Endothelial cell of umbilical vein (primary cell): ENCODE measurements at regions not wholly inside any gene's neighbourhood (a gene's known extent, or its start where the extent isn't known, plus 50 kb on each side); places are given as distances from the start of the nearest gene placed in this dataset.

Source experiments
- BruUV-seq: library from RNA; stranded (reverse); fragments of 400-500 nt; replicated peaks from 2 replicates; lab custom pipeline; 2021; lab: Mats Ljungman, UMichigan
- CTCF ChIA-PET: fragments of 300-600, 350-600 bp; sonication (Branson Sonifier 250); formaldehyde crosslinking; loops from one replicate; lab custom pipeline; 2021; ENCODE audit warnings: antibody characterized with exemption, inconsistent platforms; lab: Charles Lee
- POLR2A ChIA-PET: fragments of 300-600, 350-600 bp; sonication (Branson Sonifier 250); formaldehyde crosslinking; loops from one replicate; lab custom pipeline; 2021; ENCODE audit warnings: antibody characterized with exemption, inconsistent platforms; lab: Charles Lee
- DNase-seq: peaks from one replicate; pipeline ENCODE4 v3.0.0-alpha.2; 2011; ENCODE audit warnings: low read depth, low spot score
- FAIRE-seq: peaks from 2 replicates; lab custom pipeline; 2011; peaks lifted over from hg19 to GRCh38; lab: Jason Lieb, UNC
- H2AFZ ChIP-seq: 2 replicates; pipeline ENCODE4 v1.6.0; 2012; ENCODE audit warnings: low read depth, low read length, control low read depth, inconsistent platforms
- H3K27ac ChIP-seq: 2 replicates; pipeline ENCODE4 v1.5.1; 2011; ENCODE audit warnings: low read depth, mild to moderate bottlenecking, control low read depth, low read length, moderate library complexity; ENCODE audit not compliant: insufficient read depth
- H3K27me3 ChIP-seq, 2 experiments: 2 replicates each; pipeline versions ENCODE4 v1.6.0 to v1.6.1; 2011; ENCODE audit warnings: low read length in 2 of 2, mixed read lengths in 1 of 2; ENCODE audit not compliant: control insufficient read depth in 2 of 2, insufficient read depth in 2 of 2
- H3K36me3 ChIP-seq, 2 experiments: 2 replicates in 1 of 2; 3 replicates in 1 of 2; pipeline ENCODE4 v1.5.1; 2011; ENCODE audit warnings: low read length in 2 of 2, mild to moderate bottlenecking in 1 of 2, moderate library complexity in 1 of 2; ENCODE audit not compliant: control insufficient read depth in 2 of 2, insufficient read depth in 2 of 2; ENCODE audit errors: extremely low read depth in 1 of 2
- H3K4me1 ChIP-seq: 3 replicates; pipeline ENCODE4 v1.5.1; 2011; ENCODE audit warnings: mild to moderate bottlenecking, low read length; ENCODE audit not compliant: control insufficient read depth, insufficient read depth; ENCODE audit errors: extremely low read depth
- H3K4me2 ChIP-seq: 2 replicates; pipeline ENCODE4 v1.6.1; 2011; ENCODE audit warnings: low read length, control low read depth, mixed read lengths; ENCODE audit not compliant: insufficient read depth
- H3K4me3 ChIP-seq, 3 experiments: fragments of 200-600 bp in 1 of 3; sonication (generic), shearing (Covaris generic) in 1 of 3; replicated peaks in 1 of 3; 2 replicates each; pipeline ENCODE4 v1.5.1; 2011 to 2016; ENCODE audit warnings: control low read depth in 3 of 3, low read length in 3 of 3, mild to moderate bottlenecking in 2 of 3, inconsistent platforms in 1 of 3, low read depth in 1 of 3, moderate library complexity in 1 of 3; ENCODE audit not compliant: insufficient read depth in 1 of 3
- H3K79me2 ChIP-seq: 2 replicates; pipeline ENCODE4 v1.6.0; 2012; ENCODE audit warnings: low read length, inconsistent platforms; ENCODE audit not compliant: control insufficient read depth, insufficient read depth
- H3K9ac ChIP-seq: replicated peaks from 2 replicates; pipeline ENCODE3; 2011; ENCODE audit warnings: low read length, control low read depth; ENCODE audit not compliant: insufficient read depth; ENCODE audit errors: extremely low read depth
- H3K9me1 ChIP-seq: replicated peaks from 3 replicates; pipeline ENCODE4 v1.6.0; 2011; ENCODE audit warnings: mild to moderate bottlenecking, low read length; ENCODE audit not compliant: control insufficient read depth, insufficient read depth; ENCODE audit errors: extremely low read depth
- H3K9me3 ChIP-seq: replicated peaks from 2 replicates; pipeline ENCODE4 v1.5.1; 2012; ENCODE audit warnings: low read length, inconsistent platforms; ENCODE audit not compliant: control insufficient read depth, insufficient read depth
- H4K20me1 ChIP-seq: replicated peaks from 2 replicates; pipeline ENCODE3; 2011; ENCODE audit warnings: mild to moderate bottlenecking, low read length; ENCODE audit not compliant: control insufficient read depth, insufficient read depth; ENCODE audit errors: extremely low read depth
- CTCF ChIP-seq, 2 donors: IDR thresholded peaks; 1 replicate in 1 of 2; 2 replicates in 1 of 2; pipeline ENCODE4 v1.5.1; 2011; ENCODE audit warnings: low read length in 2 of 2, mild to moderate bottlenecking in 2 of 2, moderate library complexity in 2 of 2, control low read depth in 1 of 2, inconsistent platforms in 1 of 2, low read depth in 1 of 2; ENCODE audit not compliant: insufficient read depth in 1 of 2; ENCODE audit errors: extremely low read depth in 1 of 2
- EZH2 ChIP-seq: IDR thresholded peaks from 2 replicates; pipeline ENCODE4 v1.6.1; 2012; ENCODE audit warnings: borderline replicate concordance, low read depth, mild to moderate bottlenecking, moderate library complexity, low read length, inconsistent platforms; ENCODE audit not compliant: severe bottlenecking
- FOS ChIP-seq: IDR thresholded peaks from 2 replicates; pipeline ENCODE4 v1.6.1; 2011; ENCODE audit warnings: mild to moderate bottlenecking, low read length, moderate library complexity, borderline replicate concordance; ENCODE audit not compliant: insufficient read depth
- GATA2 ChIP-seq: IDR thresholded peaks from 2 replicates; pipeline ENCODE4 v1.7.0; 2011; ENCODE audit warnings: low read depth, mild to moderate bottlenecking, moderate library complexity, mixed read lengths, low read length; ENCODE audit not compliant: insufficient read length, insufficient read depth
- JUN ChIP-seq: IDR thresholded peaks from 2 replicates; pipeline ENCODE4 v1.6.1; 2011; ENCODE audit warnings: borderline replicate concordance, low read depth; ENCODE audit not compliant: insufficient read length, insufficient read depth
- MYC ChIP-seq: IDR thresholded peaks from one replicate; pipeline ENCODE4 v1.6.1; 2011; ENCODE audit warnings: mild to moderate bottlenecking, low read depth, low read length
- POLR2A ChIP-seq: IDR thresholded peaks from 2 replicates; pipeline ENCODE4 v1.6.1; 2012; ENCODE audit warnings: low read depth, mild to moderate bottlenecking, control low read depth, low read length
- POLR2AphosphoS5 ChIP-seq: IDR thresholded peaks from 2 replicates; pipeline ENCODE4 v1.6.1; 2012; ENCODE audit warnings: low read depth, mild to moderate bottlenecking, control low read depth, low read length, moderate library complexity; ENCODE audit not compliant: insufficient read depth
- dilution Hi-C: fragments of 300-500 bp; cut with MboI; formaldehyde crosslinking; loops from one replicate; pipeline ENCODE4 v1.15.0; 2019; ENCODE audit warnings: low sequenced_read_pairs; ENCODE audit not compliant: extremely low pct_ligation_motif_present
- intact Hi-C: fragments of 100-400 bp; cut with micrococcal nuclease; formaldehyde crosslinking; loops from one replicate; pipeline ENCODE4 v1.10.0; 2022
- TF ChIP-seq, protein P1 (sequence below): IDR thresholded peaks from 2 replicates; pipeline ENCODE4 v1.6.1; 2011; ENCODE audit not compliant: insufficient read depth, insufficient read length

- TF ChIP-seq POLR2A (no peak), FOS (no peak), MYC (no peak), POLR2AphosphoS5 (no peak), JUN (no peak)
- TF ChIP-seq, protein P1, sequence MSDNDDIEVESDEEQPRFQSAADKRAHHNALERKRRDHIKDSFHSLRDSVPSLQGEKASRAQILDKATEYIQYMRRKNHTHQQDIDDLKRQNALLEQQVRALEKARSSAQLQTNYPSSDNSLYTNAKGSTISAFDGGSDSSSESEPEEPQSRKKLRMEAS = no peak
- no peaks in the 10 kb centered on the region for H4K20me1 ChIP-seq
- no peaks in the 10 kb centered on the region for H3K36me3 ChIP-seq
- no TSS peak for BruUV-seq
- dilution Hi-C loops (no loop called here), intact Hi-C loops (no loop called here)
- FAIRE-seq = no peak
- no peaks in the 10 kb centered on the region for H3K9me1 ChIP-seq
- ChIA-PET CTCF (no interaction called here), POLR2A (no interaction called here)
- H3K27ac ChIP-seq = no peak overlapping the region
- H3K79me2 ChIP-seq = no peaks in the 10 kb centered on the region
- H3K4me2 ChIP-seq = no peak overlapping the region
- H3K9ac ChIP-seq = no peak overlapping the region
- no peaks in the 10 kb centered on the region for H3K9me3 ChIP-seq
- H2AFZ ChIP-seq = no peak overlapping the region
- DNase-seq = no peak
- no peaks in the 10 kb centered on the region for H3K4me1 ChIP-seq
- H3K27me3 ChIP-seq = no peaks in the 10 kb centered on the region
- H3K4me3 ChIP-seq = no peak overlapping the region
Measured at GRCh38 chr7:46155367-46155766, 234.3 kb upstream of the IGFBP3 start.

DNA sequence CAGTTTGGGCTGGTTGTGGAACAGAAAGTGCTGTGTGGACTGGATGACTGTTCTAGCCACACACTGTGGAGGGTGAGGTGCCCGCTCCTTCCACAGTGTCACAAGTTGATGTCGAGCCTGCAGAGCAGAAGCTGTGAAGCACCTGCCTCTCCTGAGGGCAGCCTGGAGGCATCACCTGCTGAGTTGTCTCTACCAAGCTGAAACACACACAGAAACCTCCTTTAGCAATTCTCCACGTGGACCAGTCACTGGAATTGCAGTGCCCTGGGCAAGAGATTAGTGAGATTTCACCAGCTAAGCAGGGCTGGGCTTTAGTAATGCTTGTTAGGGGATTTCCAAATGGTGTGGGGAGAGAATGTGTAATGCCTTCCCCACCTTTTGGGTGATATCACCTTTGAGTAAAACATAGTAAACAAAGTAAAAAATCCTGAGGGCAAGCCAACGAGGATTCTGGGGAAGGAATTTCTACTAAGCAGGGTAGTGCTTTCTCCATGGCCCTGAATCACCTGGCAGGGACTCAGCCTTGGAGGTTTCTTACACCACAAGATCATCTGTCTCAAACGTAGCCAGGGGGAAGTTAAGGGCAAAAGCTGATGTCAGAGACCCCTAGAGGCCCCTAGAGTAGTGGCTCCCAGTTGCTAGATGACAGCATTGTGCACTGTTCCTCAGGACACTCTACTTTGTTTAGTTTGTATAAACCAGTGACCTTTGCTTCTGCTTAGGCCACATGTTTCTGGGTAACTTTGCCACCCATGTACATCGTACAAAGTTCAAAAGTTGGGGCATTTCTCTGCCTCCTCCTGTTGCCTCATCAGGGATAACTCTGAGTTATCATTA is 233.1 kb upstream of the IGFBP3 start:
- Histone ChIP-seq H3K27ac (no peak overlapping the region), H3K4me2 (no peak overlapping the region), H3K36me3 (no peaks in the 10 kb centered on the region), H3K9me1 (no peaks in the 10 kb centered on the region), H3K9me3 (no peaks in the 10 kb centered on the region), H3K79me2 (no peaks in the 10 kb centered on the region), H3K9ac (no peak overlapping the region), H3K27me3 (peaks cover 0 to 2% of the 10 kb centered on the region in 2 experiments), H3K4me3 (no peak overlapping the region), H4K20me1 (no peaks in the 10 kb centered on the region), H3K4me1 (no peaks in the 10 kb centered on the region), H2AFZ (no peak overlapping the region)
- no peak for TF ChIP-seq POLR2A
- TF ChIP-seq EZH2 = no peak
- TF ChIP-seq JUN = no peak
- no peak for TF ChIP-seq FOS
- no peak for TF ChIP-seq MYC
- TF ChIP-seq CTCF (IDR thresholded peaks at IDR 0.05; ENCODE audit: extremely low read depth in 1 of 2, insufficient read depth in 1 of 2, low read depth in 1 of 2, low read length in 2 of 2) = no peak
- TF ChIP-seq GATA2 = no peak
- TF ChIP-seq, protein P1 = no peak
- TF ChIP-seq POLR2AphosphoS5 = no peak
- CTCF ChIA-PET = no interaction called here
- DNase-seq (no peak), FAIRE-seq (no peak)
- BruUV-seq = no TSS peak
- POLR2A ChIA-PET = no interaction called here
- intact Hi-C loops = no loop called here
- dilution Hi-C loops = no loop called here
